GM12873 (cell line): ENCODE measurements at regions not wholly inside any gene's neighbourhood (a gene's known extent, or its start where the extent isn't known, plus 50 kb on each side); places are given as distances from the start of the nearest gene placed in this dataset.

Experiments used
- TF ChIP-seq, protein P1 (sequence below): IDR thresholded peaks from 2 replicates; pipeline ENCODE4 v1.5.1; 2012; ENCODE audit warnings: low read depth, mild to moderate bottlenecking, moderate library complexity, low read length, control low read depth; ENCODE audit not compliant: insufficient read depth; ENCODE audit errors: missing control alignments

DNA sequence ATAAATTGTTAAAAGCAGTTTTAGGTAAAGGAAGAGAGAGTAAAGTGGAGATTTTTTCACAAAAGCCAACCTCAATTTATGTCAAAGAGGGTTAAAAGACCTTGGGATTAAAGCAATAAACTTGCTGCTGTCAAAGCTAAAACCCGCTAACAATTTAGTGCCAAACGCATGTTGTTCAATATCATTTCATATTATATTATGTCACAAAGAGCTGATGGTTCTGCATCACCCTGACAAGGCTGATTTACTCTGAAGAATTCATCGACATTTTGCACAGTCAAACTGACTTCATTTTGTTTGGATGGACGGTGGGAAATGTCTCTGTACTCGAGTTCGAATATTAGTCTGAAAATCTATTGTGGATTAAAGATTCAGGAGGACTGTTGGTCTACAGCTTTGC is 315.8 kb upstream of the TSHZ3 start:
- TF ChIP-seq, protein P1, sequence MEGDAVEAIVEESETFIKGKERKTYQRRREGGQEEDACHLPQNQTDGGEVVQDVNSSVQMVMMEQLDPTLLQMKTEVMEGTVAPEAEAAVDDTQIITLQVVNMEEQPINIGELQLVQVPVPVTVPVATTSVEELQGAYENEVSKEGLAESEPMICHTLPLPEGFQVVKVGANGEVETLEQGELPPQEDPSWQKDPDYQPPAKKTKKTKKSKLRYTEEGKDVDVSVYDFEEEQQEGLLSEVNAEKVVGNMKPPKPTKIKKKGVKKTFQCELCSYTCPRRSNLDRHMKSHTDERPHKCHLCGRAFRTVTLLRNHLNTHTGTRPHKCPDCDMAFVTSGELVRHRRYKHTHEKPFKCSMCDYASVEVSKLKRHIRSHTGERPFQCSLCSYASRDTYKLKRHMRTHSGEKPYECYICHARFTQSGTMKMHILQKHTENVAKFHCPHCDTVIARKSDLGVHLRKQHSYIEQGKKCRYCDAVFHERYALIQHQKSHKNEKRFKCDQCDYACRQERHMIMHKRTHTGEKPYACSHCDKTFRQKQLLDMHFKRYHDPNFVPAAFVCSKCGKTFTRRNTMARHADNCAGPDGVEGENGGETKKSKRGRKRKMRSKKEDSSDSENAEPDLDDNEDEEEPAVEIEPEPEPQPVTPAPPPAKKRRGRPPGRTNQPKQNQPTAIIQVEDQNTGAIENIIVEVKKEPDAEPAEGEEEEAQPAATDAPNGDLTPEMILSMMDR: no peak

DNA sequence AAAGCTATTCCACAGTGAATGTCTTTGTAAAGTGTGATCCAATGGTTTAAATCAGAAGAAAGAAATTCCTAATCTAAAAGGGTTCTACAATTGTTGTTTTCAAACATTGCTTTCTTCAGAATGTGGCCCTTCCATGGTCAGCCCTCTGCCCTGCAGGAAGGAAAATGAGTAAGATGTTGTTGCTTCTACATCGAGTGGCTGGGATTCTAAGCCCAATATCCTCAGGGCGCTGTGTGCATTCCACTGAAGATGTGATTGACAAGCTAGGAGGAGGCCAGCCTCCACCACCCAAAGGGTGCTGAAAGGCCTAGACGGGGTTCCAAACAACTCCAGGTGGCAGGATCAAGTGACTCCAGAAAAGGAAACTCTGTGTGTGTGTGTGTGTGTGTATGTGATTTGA is 316.9 kb upstream of the TSHZ3 start:
- TF ChIP-seq, protein P1: no peak

DNA sequence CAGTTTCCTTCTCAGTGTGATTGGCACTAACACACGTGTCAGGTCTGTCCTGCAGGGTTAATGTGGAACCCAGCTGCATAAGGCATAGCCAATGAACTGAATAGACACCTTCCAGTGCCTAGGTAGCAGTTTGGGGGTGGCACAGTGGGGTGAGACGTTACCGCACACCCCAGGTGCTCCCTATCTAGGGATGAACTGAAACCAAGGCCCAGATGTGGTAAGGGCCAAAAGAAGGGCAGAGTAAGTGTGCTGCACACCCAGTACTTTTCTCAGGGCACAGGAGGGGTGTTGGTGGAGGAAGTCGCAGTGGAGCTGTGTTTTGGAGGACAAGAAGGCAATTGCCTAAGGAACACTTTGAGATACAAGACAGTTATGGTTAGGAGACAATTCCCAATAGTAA is 317.9 kb upstream of the TSHZ3 start:
- TF ChIP-seq, protein P1: no peak

DNA sequence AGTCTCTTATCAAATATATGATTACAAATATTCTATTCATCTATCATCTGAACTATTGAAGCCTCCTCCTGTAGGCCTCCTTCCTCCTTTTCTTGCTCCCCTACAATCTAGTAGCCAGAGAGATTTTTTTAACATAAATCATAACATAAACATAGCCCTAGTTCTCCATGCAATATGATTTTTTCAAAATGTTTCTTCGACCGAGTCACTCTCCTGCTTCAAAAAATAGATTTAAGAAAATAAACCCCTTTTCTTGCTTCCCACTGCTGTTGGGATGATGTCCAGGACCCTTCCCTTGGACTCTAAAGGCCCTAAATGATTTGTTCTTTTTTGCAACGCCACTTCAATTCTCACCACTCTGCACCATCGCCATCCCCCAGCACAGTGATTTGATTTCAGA is 319.7 kb upstream of the TSHZ3 start:
- TF ChIP-seq, protein P1: no peak

DNA sequence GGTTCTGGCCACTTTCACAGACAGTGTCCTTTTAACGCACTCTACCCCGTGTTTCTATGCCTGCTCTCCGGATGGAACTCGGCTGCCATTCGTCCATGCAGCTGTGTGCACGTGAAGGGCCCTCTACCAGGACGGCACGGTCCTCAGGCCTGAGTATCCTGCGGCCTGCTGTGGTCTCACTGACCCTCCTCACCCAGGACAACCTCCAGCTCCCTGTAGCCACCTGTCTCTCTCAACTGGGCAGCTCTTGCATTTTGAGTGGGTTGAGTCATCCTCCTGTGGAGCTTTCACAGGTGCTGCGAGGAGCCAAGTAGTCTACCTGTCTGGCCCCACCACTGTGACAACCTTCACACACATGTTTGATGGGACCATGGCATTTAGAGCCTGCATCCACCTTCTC is 321.7 kb upstream of the TSHZ3 start:
- TF ChIP-seq, protein P1: no peak

DNA sequence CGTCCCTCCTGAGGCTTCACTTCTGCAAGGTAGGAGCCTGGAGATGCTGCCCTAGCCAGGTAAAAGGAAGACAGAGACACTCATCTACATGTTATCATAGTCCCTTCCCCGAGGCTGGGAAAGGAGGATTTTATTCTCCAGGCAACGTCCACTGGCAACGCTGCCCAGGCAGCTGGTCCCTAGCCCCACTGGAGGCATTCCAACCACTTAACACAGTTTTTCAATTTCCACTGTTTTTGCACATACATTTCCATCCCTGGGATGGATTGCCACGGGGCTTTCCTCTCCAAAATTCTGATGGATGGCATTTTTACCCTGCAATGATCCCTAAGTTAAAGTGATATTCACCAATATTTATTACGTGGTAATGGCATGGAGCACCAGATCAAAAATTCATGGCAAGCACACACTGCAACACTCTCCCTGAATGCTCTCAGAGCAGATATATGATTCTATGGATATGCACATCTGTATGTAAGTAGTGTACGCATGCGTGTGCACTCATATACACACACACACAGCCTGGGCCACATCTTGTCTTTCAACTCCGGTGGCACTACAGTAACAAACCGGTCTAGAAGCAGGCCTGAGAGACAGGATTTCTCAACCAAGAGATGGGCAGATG is 322.3 kb upstream of the TSHZ3 start:
- TF ChIP-seq, protein P1: no peak

DNA sequence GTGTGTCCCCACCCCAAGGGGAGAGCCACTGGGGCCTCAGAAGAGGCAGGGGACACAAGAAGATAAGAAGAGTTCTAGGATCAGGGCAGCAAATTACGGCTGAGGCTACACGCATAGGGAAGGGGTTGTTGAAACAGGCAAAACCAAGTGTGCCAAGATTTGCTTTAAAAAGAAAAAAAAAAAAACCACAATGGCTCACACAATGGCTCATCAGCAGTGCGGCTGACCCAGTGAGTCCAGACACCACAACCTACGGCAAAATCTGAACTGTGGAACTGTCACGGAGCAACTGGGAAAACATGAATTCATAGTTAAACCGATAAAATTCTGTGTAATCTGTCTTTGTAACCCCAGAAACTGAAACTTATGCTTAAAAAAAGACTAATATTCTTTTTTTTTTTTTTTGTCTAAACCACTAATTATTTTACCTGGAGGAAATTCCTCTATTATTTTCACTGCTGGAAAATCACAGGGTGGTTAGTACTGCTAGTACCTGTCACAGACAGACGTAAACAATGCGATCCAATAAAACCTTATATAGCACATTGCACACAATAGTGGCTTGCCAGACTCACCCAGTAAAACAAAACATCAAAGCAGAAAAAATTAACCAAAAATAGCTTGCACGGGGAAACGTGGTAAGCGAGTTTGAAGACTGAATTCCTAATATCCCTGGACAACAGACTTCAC is 325.4 kb upstream of the TSHZ3 start:
- TF ChIP-seq, protein P1: no peak
